HL-60 (cell line): ENCODE measurements at regions not wholly inside any gene's neighbourhood (a gene's known extent, or its start where the extent isn't known, plus 50 kb on each side); places are given as distances from the start of the nearest gene placed in this dataset.

Experiments
- CTCF ChIP-seq: IDR thresholded peaks from one replicate; pipeline ENCODE4 v1.5.1; 2011; ENCODE audit warnings: low read length, control low read depth, inconsistent platforms; ENCODE audit not compliant: insufficient read depth
- POLR2AphosphoS5 ChIP-seq: IDR thresholded peaks from 2 replicates; pipeline ENCODE4 v1.6.1; 2012; ENCODE audit warnings: low read depth

- TF ChIP-seq CTCF (no peak), POLR2AphosphoS5 (no peak)
Observed at GRCh38 chr13:112003941-112004340, 63.0 kb upstream of the SOX1 start.
